CD14-positive monocyte (primary cell): ENCODE measurements at regions not wholly inside any gene's neighbourhood (a gene's known extent, or its start where the extent isn't known, plus 50 kb on each side); places are given as distances from the start of the nearest gene placed in this dataset.

Experiments
- DNase-seq, 3 donors: peaks; one replicate each; pipeline ENCODE4 v3.0.0-alpha.2; 2011 to 2022
- H2AFZ ChIP-seq: 2 replicates; pipeline ENCODE4 v1.6.0; 2012; ENCODE audit warnings: mild to moderate bottlenecking, low read depth, low read length, inconsistent platforms; ENCODE audit not compliant: insufficient read depth, poor library complexity, severe bottlenecking
- H3K27ac ChIP-seq, 2 donors: 1 replicate in 1 of 2; 2 replicates in 1 of 2; pipeline ENCODE4 v1.5.1; 2012 to 2013; ENCODE audit warnings: low read length in 2 of 2, control low read depth in 1 of 2, inconsistent platforms in 1 of 2, low read depth in 1 of 2, mild to moderate bottlenecking in 1 of 2
- H3K27me3 ChIP-seq, 2 donors: one replicate each; pipeline versions ENCODE4 v1.6.0 to v1.6.1; 2011 to 2013; ENCODE audit warnings: low read length in 2 of 2; ENCODE audit not compliant: control insufficient read depth in 2 of 2, insufficient read depth in 2 of 2
- H3K36me3 ChIP-seq, 2 donors: replicated peaks in 1 of 2; 1 replicate in 1 of 2; 2 replicates in 1 of 2; pipeline versions ENCODE4 v1.5.1 to v1.6.1; 2012 to 2013; ENCODE audit warnings: low read length in 2 of 2, control low read depth in 1 of 2, inconsistent platforms in 1 of 2, mild to moderate bottlenecking in 1 of 2; ENCODE audit not compliant: insufficient read depth in 2 of 2, control insufficient read depth in 1 of 2
- H3K4me1 ChIP-seq, 2 donors: 1 replicate in 1 of 2; 2 replicates in 1 of 2; pipeline versions ENCODE4 v1.5.1 to v1.6.1; 2012 to 2013; ENCODE audit warnings: low read length in 2 of 2, control low read depth in 1 of 2, inconsistent platforms in 1 of 2, mild to moderate bottlenecking in 1 of 2, moderate library complexity in 1 of 2; ENCODE audit not compliant: insufficient read depth in 2 of 2, control insufficient read depth in 1 of 2
- H3K4me2 ChIP-seq: replicated peaks from 2 replicates; pipeline ENCODE3; 2012; ENCODE audit warnings: low read length, moderate library complexity, mild to moderate bottlenecking; ENCODE audit not compliant: poor library complexity, severe bottlenecking; ENCODE audit errors: extremely low read depth
- H3K4me3 ChIP-seq, 3 experiments: fragments of 200-600 bp in 1 of 3; sonication (generic) in 1 of 3; replicated peaks in 1 of 3; 1 replicate in 2 of 3; 2 replicates in 1 of 3; pipeline ENCODE4 v1.5.1; 2011 to 2013; ENCODE audit warnings: low read length in 3 of 3, mild to moderate bottlenecking in 3 of 3, control low read depth in 2 of 3, low read depth in 2 of 3, inconsistent platforms in 1 of 3, moderate library complexity in 1 of 3
- H3K79me2 ChIP-seq: 2 replicates; pipeline ENCODE4 v1.6.0; 2012; ENCODE audit warnings: mild to moderate bottlenecking, control low read depth, inconsistent platforms, low read length, moderate library complexity; ENCODE audit not compliant: insufficient read depth
- H3K9ac ChIP-seq: 2 replicates; pipeline ENCODE4 v1.6.0; 2017; ENCODE audit warnings: low read length, mild to moderate bottlenecking; ENCODE audit not compliant: insufficient read depth, poor library complexity, severe bottlenecking
- H3K9me3 ChIP-seq, 2 donors: replicated peaks in 1 of 2; 1 replicate in 1 of 2; 2 replicates in 1 of 2; pipeline versions ENCODE4 v1.5.1 to v1.6.1; 2012 to 2013; ENCODE audit warnings: low read length in 2 of 2, control low read depth in 1 of 2; ENCODE audit not compliant: control insufficient read depth in 1 of 2, insufficient read depth in 1 of 2
- H4K20me1 ChIP-seq: 2 replicates; pipeline ENCODE4 v1.6.0; 2012; ENCODE audit warnings: mild to moderate bottlenecking, low read length, control low read depth, moderate library complexity; ENCODE audit not compliant: insufficient read depth
- H3K27ac Mint-ChIP-seq, 7 donors: one replicate each; pipeline ENCODE4 v1.8.0; 2020; ENCODE audit warnings: mild to moderate bottlenecking in 7 of 7, mixed read lengths in 7 of 7, moderate library complexity in 6 of 7, inconsistent platforms in 2 of 7
- H3K27me3 Mint-ChIP-seq, 3 donors: one replicate each; pipeline ENCODE4 v1.8.0; 2021 to 2022; ENCODE audit warnings: low read depth in 3 of 3, mild to moderate bottlenecking in 3 of 3, mixed read lengths in 3 of 3, moderate library complexity in 3 of 3, inconsistent platforms in 1 of 3
- H3K36me3 Mint-ChIP-seq, 2 donors: one replicate each; pipeline ENCODE4 v1.8.0; 2020; ENCODE audit warnings: mixed read lengths in 2 of 2, inconsistent platforms in 1 of 2, mild to moderate bottlenecking in 1 of 2
- H3K4me1 Mint-ChIP-seq: one replicate; pipeline ENCODE4 v1.8.0; 2020; ENCODE audit warnings: mild to moderate bottlenecking, mixed read lengths
- H3K4me3 Mint-ChIP-seq, 2 donors: one replicate each; pipeline ENCODE4 v1.8.0; 2020; ENCODE audit warnings: mild to moderate bottlenecking in 2 of 2, mixed read lengths in 2 of 2, moderate library complexity in 1 of 2
- H3K9me3 Mint-ChIP-seq, 7 donors: one replicate each; pipeline ENCODE4 v1.8.0; 2020 to 2022; ENCODE audit warnings: mixed read lengths in 7 of 7, mild to moderate bottlenecking in 6 of 7, moderate library complexity in 6 of 7, inconsistent platforms in 2 of 7
- CTCF ChIP-seq: fragments of 200-600 bp; IDR thresholded peaks from one replicate; pipeline ENCODE4 v1.8.0; 2022; ENCODE audit warnings: antibody characterized with exemption, mild to moderate bottlenecking
- WGBS: methylation state at CpG from one replicate; pipeline ENCODE4 v1.1.5; 2013; ENCODE audit warnings: missing lambda C conversion rate; ENCODE audit not compliant: insufficient coverage; 5-methylcytosine and 5-hydroxymethylcytosine counted together
- intact Hi-C, 2 donors: fragments of 100-400 bp; cut with micrococcal nuclease; formaldehyde crosslinking; loops; one replicate each; pipeline versions ENCODE4 v1.15.0 to v1.15.1; 2023

- Mint-ChIP-seq H3K9me3 (peaks cover 0 to 6% (median 2%) of the 10 kb centered on the region in 7 donors), H3K27ac (no peak overlapping the region), H3K4me1 (peaks cover 33% of the 10 kb centered on the region), H3K27me3 (peaks cover 0 to 3% (median 1%) of the 10 kb centered on the region in 3 donors), H3K36me3 (peaks cover 0 to 3% of the 10 kb centered on the region in 2 donors), H3K4me3 (no peak overlapping the region)
- no peaks in the 10 kb centered on the region for H4K20me1 ChIP-seq
- H3K4me1 ChIP-seq = peaks cover 7 to 12% of the 10 kb centered on the region in 2 donors
- H3K79me2 ChIP-seq = no peaks in the 10 kb centered on the region
- 83% methylated on average over 2 of the region's 6 CpGs for WGBS
- H3K9me3 ChIP-seq = peaks cover 0 to 5% of the 10 kb centered on the region in 2 donors
- no peak overlapping the region for H3K4me2 ChIP-seq
- H3K9ac ChIP-seq = no peak overlapping the region
- no peak for TF ChIP-seq CTCF
- H3K4me3 ChIP-seq = no peak overlapping the region
- H3K27ac ChIP-seq = no peak overlapping the region
- no peaks in the 10 kb centered on the region for H3K36me3 ChIP-seq
- no peak for DNase-seq
- no peaks in the 10 kb centered on the region for H3K27me3 ChIP-seq
- H2AFZ ChIP-seq = no peak overlapping the region
- intact Hi-C loops = loop anchor here in 1 of 2 donors (5.0 kb wide), 1 partner anchor 41 kb away; no protein-coding TSS in a partner anchor
Measured at GRCh38 chr20:50423758-50424157, 86.4 kb upstream of the PTPN1 start.

GRCh38 chr20:50425076-50425475 is 85.1 kb upstream of the PTPN1 start:
- DNase-seq = peak; percentile 53 to 82 (median 68)
- no peak for TF ChIP-seq CTCF
- Histone ChIP-seq H3K36me3 (no peaks in the 10 kb centered on the region), H4K20me1 (no peaks in the 10 kb centered on the region), H3K27me3 (no peaks in the 10 kb centered on the region), H3K4me3 (no peak overlapping the region), H3K79me2 (no peaks in the 10 kb centered on the region), H3K9me3 (peaks cover 0 to 5% of the 10 kb centered on the region in 2 donors), H2AFZ (no peak overlapping the region), H3K4me2 (no peak overlapping the region), H3K9ac (no peak overlapping the region), H3K27ac (no peak overlapping the region), H3K4me1 (peaks cover 7 to 12% of the 10 kb centered on the region in 2 donors)
- WGBS = 86% methylated on average over 1 of the region's 3 CpGs
- Mint-ChIP-seq H3K27ac (peak overlapping the region in 1 of 7 donors; percentile 53), H3K9me3 (peaks cover 0 to 6% (median 0%) of the 10 kb centered on the region in 7 donors), H3K36me3 (peaks cover 0 to 3% of the 10 kb centered on the region in 2 donors), H3K4me1 (peaks cover 28% of the 10 kb centered on the region), H3K27me3 (peaks cover 0 to 3% (median 1%) of the 10 kb centered on the region in 3 donors), H3K4me3 (no peak overlapping the region)
- intact Hi-C loops = no loop called here
